Spleen (tissue), 11 donors: ENCODE measurements at regions not wholly inside any gene's neighbourhood (a gene's known extent, or its start where the extent isn't known, plus 50 kb on each side); places are given as distances from the start of the nearest gene placed in this dataset.
"Not testable (repeated sequence)": the region's sequence is repeated elsewhere in the genome, so short reads cannot be mapped to it uniquely, and the experiment has no call there.

Experiments used
- DNase-seq: peaks from one replicate; pipeline ENCODE4 v3.0.0-alpha.2; 2020
- H3K27ac ChIP-seq, 8 donors: fragments of 200-600 bp; sonication (generic) in 7 of 8; 1 replicate in 4 of 8; 2 replicates in 4 of 8; pipeline versions ENCODE4 v1.5.0 to v1.8.0; 2016 to 2021; ENCODE audit warnings: inconsistent platforms in 4 of 8, mild to moderate bottlenecking in 4 of 8, moderate library complexity in 1 of 8
- H3K27me3 ChIP-seq, 7 donors: fragments of 200-600 bp; sonication (generic) in 6 of 7; replicated peaks in 1 of 7; 1 replicate in 4 of 7; 2 replicates in 3 of 7; pipeline versions ENCODE4 v1.5.0 to v1.8.0; 2016 to 2021; ENCODE audit warnings: inconsistent platforms in 3 of 7, mild to moderate bottlenecking in 1 of 7
- H3K36me3 ChIP-seq, 6 donors: fragments of 200-600 bp; sonication (generic) in 5 of 6; 1 replicate in 4 of 6; 2 replicates in 2 of 6; pipeline versions ENCODE4 v1.5.0 to v1.8.0; 2016 to 2021; ENCODE audit warnings: inconsistent platforms in 2 of 6
- H3K4me1 ChIP-seq, 6 donors: fragments of 200-600 bp; sonication (generic) in 5 of 6; 1 replicate in 3 of 6; 2 replicates in 3 of 6; pipeline versions ENCODE4 v1.5.0 to v1.8.0; 2016 to 2021; ENCODE audit warnings: inconsistent platforms in 3 of 6
- H3K4me3 ChIP-seq, 8 donors: fragments of 200-600 bp; sonication (generic) in 7 of 8; 1 replicate in 4 of 8; 2 replicates in 4 of 8; pipeline versions ENCODE4 v1.5.0 to v1.8.0; 2016 to 2021; ENCODE audit warnings: inconsistent platforms in 4 of 8, mild to moderate bottlenecking in 4 of 8, moderate library complexity in 2 of 8
- H3K9me3 ChIP-seq, 8 donors: fragments of 200-600 bp; sonication (generic) in 7 of 8; 1 replicate in 4 of 8; 2 replicates in 4 of 8; pipeline versions ENCODE4 v1.5.0 to v1.8.0; 2016 to 2021; ENCODE audit warnings: inconsistent platforms in 4 of 8
- POLR2A ChIP-seq, 3 donors: fragments of 450-650 bp; IDR thresholded peaks; one replicate each; pipeline ENCODE4 v1.5.1; 2017; ENCODE audit warnings: antibody characterized with exemption in 3 of 3, mild to moderate bottlenecking in 1 of 3
- POLR2AphosphoS5 ChIP-seq, 3 donors: sonication (generic); formaldehyde crosslinking; IDR thresholded peaks; one replicate each; pipeline ENCODE4 v1.5.1; 2017; ENCODE audit warnings: antibody characterized with exemption in 3 of 3
- WGBS, 5 donors: extraction: QIAGEN DNeasy Blood & Tissue Kit in 3 of 5; methylation state at CpG; one replicate each; pipeline versions ENCODE4 v1.1.5 to v1.1.7; 2013 to 2018; 5-methylcytosine and 5-hydroxymethylcytosine counted together
- intact Hi-C: fragments of 100-400 bp; cut with DNase I; formaldehyde crosslinking; loops from one replicate; pipeline ENCODE4 v1.15.0; 2023; ENCODE audit warnings: low total_unique reads
- TF ChIP-seq, protein P1 (sequence below), 11 experiments: fragments of 200-600 bp in 7 of 11; fragments of 450-650 bp in 4 of 11; sonication (generic) in 4 of 11; IDR thresholded peaks in 8 of 11; conservative IDR thresholded peaks in 3 of 11; 1 replicate in 7 of 11; 2 replicates in 4 of 11; pipeline versions ENCODE4 v1.4.0 to v1.8.0; 2016 to 2021; ENCODE audit warnings: antibody characterized with exemption in 11 of 11, inconsistent platforms in 4 of 11, mild to moderate bottlenecking in 1 of 11
- donor health status: healthy with polysubstance abuse.
- donor health status: DM: no; HTN: no; CAD: no; lungs with moderate emphysema.
- donor health status: DM: no; HTN: no; CAD: no.
- donor health status: Bipolar disorder and iron deficiency.
- donor health status: healthy.
- donor health status: DM: no; HTN: no; CAD: no.
- donor health status: DM: yes; HTN: yes; CAD: no.

DNA sequence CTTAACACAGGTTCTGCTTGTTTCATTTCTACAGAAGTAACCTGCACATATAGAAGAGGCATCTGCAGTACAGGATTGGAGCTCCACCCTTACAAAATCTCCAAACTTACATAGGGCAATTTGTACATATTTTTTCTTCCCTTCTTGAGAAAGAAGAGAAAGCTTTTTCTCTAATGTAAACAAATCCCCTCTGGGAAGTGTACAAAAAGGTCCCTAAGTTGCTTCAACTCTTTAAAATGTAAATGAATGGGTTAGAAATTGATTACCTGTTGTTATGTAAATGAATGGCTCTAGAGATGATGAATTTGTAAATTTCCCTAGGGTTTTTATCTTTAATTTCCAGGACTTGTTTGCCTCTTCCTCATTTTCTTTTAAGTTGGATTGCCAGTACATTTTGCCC, 1183.7 kb downstream of the MRPL39 start:
- no peaks in the 10 kb centered on the region for H3K27me3 ChIP-seq
- peaks cover 0 to 25% (median 20%) of the 10 kb centered on the region in 8 donors for H3K9me3 ChIP-seq
- intact Hi-C loops = no loop called here
- no peak overlapping the region for H3K4me3 ChIP-seq
- H3K4me1 ChIP-seq = peaks cover 0 to 13% (median 2%) of the 10 kb centered on the region in 6 donors
- no peak for DNase-seq
- no peak overlapping the region for H3K27ac ChIP-seq
- no peaks in the 10 kb centered on the region for H3K36me3 ChIP-seq
- TF ChIP-seq, protein P1, sequence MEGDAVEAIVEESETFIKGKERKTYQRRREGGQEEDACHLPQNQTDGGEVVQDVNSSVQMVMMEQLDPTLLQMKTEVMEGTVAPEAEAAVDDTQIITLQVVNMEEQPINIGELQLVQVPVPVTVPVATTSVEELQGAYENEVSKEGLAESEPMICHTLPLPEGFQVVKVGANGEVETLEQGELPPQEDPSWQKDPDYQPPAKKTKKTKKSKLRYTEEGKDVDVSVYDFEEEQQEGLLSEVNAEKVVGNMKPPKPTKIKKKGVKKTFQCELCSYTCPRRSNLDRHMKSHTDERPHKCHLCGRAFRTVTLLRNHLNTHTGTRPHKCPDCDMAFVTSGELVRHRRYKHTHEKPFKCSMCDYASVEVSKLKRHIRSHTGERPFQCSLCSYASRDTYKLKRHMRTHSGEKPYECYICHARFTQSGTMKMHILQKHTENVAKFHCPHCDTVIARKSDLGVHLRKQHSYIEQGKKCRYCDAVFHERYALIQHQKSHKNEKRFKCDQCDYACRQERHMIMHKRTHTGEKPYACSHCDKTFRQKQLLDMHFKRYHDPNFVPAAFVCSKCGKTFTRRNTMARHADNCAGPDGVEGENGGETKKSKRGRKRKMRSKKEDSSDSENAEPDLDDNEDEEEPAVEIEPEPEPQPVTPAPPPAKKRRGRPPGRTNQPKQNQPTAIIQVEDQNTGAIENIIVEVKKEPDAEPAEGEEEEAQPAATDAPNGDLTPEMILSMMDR (IDR thresholded peaks at IDR 0.05 in 8 of 11, conservative IDR thresholded peaks at IDR 0.05 in 3 of 11) = no peak
- TF ChIP-seq POLR2A (IDR thresholded peaks at IDR 0.05) (no peak), POLR2AphosphoS5 (IDR thresholded peaks at IDR 0.05) (no peak)

DNA sequence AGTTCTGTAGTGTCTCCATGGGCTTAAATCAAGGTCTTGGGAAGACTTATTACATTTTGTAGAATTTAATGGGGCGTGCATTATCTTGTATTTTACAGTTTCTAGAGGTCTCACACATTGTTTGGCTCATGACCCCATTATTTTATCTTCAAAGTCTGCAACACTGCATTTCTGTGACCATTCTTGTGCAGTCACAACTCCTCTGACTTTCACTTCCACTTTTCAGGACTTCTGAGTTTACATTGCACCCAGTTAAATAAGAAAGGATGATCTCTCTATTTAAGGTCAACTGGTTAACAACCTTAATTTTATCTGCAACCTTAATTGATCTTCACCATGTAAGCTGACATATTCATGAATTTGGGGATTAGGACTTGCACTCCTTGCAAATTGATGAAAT, 1186.6 kb downstream of the MRPL39 start:
- 26 to 73% (median 33%) methylated on average over 1 of the region's 1 CpG for WGBS, 5 donors
- intact Hi-C loops = no loop called here
- Histone ChIP-seq H3K9me3 (peaks cover 0 to 35% (median 21%) of the 10 kb centered on the region in 8 donors), H3K27me3 (no peaks in the 10 kb centered on the region), H3K4me3 (no peak overlapping the region), H3K4me1 (peaks cover 0 to 7% (median 2%) of the 10 kb centered on the region in 6 donors), H3K36me3 (no peaks in the 10 kb centered on the region), H3K27ac (no peak overlapping the region)
- TF ChIP-seq, protein P1 (IDR thresholded peaks at IDR 0.05 in 8 of 11, conservative IDR thresholded peaks at IDR 0.05 in 3 of 11) = no peak
- TF ChIP-seq POLR2AphosphoS5 (IDR thresholded peaks at IDR 0.05) = no peak
- TF ChIP-seq POLR2A (IDR thresholded peaks at IDR 0.05) = no peak
- DNase-seq = no peak

DNA sequence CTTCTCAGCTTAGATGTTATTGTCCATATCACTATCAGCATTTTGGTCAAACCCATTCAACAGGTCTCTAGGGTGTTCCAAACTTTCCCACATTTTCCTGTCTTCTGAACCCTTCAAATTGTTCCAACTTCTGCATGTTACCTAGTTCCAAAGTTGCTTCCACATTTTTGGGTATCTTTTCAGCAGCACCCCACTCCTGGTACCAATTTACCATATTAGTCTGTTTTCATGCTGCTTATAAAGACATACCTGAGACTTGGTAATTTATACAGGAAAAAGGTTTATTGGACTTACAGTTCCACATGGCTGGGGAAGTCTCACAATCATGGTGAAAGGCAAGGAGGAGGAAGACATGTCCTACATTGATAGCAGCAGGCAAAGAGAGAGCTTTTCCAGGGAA, 1187.6 kb downstream of the MRPL39 start:
- intact Hi-C loops, H3K36me3 ChIP-seq, H3K27me3 ChIP-seq, DNase-seq, H3K27ac ChIP-seq, H3K4me1 ChIP-seq, H3K4me3 ChIP-seq: not testable (repeated sequence)
- peaks cover 0 to 35% (median 21%) of the 10 kb centered on the region in 8 donors for H3K9me3 ChIP-seq

DNA sequence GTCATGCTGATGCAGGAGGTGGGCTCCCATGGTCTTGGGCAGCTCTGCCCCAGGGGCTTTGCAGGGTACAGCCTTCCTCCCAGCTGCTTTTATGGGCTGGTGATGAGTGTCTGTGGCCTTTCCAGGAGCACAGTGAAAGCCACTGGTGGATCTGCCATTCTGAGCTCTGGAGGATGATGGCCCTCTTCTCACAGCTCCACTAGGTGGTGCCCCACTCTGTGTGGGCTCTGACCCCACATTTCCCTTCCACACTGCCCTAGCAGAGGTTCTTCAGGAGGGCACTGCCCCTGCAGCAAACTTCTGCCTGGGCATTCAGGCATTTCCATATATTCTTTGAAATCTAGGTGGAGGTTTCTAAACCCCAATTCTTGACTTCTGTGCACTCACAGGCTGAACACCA, 1188.6 kb downstream of the MRPL39 start:
- Histone ChIP-seq H3K9me3 (peaks cover 0 to 35% (median 21%) of the 10 kb centered on the region in 8 donors), H3K36me3 (no peaks in the 10 kb centered on the region), H3K27me3 (no peaks in the 10 kb centered on the region), H3K4me1 (peaks cover 0 to 7% (median 2%) of the 10 kb centered on the region in 6 donors), H3K4me3 (no peak overlapping the region), H3K27ac (no peak overlapping the region)
- DNase-seq = no peak
- intact Hi-C loops = no loop called here
- no peak for TF ChIP-seq POLR2A (IDR thresholded peaks at IDR 0.05)

DNA sequence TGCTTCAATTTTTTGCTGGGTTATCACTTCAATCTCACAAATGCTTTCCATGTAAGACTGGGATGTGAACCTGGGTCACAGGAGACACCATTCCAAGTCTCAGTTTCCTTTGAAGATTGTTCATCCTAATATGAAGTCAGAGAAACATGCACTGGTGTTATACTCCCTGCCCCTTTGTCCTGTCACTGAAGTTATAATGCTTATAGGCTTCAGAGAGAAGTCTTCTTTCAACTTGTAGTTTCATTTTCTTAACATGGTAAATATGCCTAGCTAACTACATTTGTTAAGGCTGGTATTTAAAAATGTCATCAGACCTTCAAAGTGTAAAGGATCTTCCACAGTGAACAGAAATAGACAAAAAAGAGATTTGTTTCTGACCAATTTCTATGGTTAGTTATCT, 1195.9 kb downstream of the MRPL39 start:
- H3K9me3 ChIP-seq = no peaks in the 10 kb centered on the region
- H3K27ac ChIP-seq = no peak overlapping the region
- H3K27me3 ChIP-seq = no peaks in the 10 kb centered on the region
- intact Hi-C loops = no loop called here
- TF ChIP-seq POLR2A (IDR thresholded peaks at IDR 0.05) = no peak
- no peak for TF ChIP-seq POLR2AphosphoS5 (IDR thresholded peaks at IDR 0.05)
- TF ChIP-seq, protein P1 (IDR thresholded peaks at IDR 0.05 in 8 of 11, conservative IDR thresholded peaks at IDR 0.05 in 3 of 11) = no peak
- no peaks in the 10 kb centered on the region for H3K36me3 ChIP-seq
- H3K4me1 ChIP-seq = no peaks in the 10 kb centered on the region
- no peak for DNase-seq
- H3K4me3 ChIP-seq = no peak overlapping the region
